Right lobe of liver (tissue), 6 donors: ENCODE measurements at regions not wholly inside any gene's neighbourhood (a gene's known extent, or its start where the extent isn't known, plus 50 kb on each side); places are given as distances from the start of the nearest gene placed in this dataset.

Source experiments
- ATAC-seq, 4 donors: fragments of 200-7000 bp; cut with Tn5 transposase; one replicate each; pipeline ENCODE4 v1.9.1; 2020; ENCODE audit warnings: mild to moderate bottlenecking in 4 of 4, moderate library complexity in 4 of 4
- DNase-seq, 3 donors: peaks; one replicate each; pipeline ENCODE4 v3.0.0-alpha.2; 2020
- H3K27ac ChIP-seq, 3 donors: fragments of 200-600 bp; one replicate each; pipeline ENCODE4 v1.8.0; 2022
- H3K27me3 ChIP-seq, 2 donors: fragments of 200-600 bp; one replicate each; pipeline ENCODE4 v1.8.0; 2022
- H3K36me3 ChIP-seq, 4 donors: fragments of 200-600 bp; sonication (generic) in 1 of 4; one replicate each; pipeline versions ENCODE4 v1.5.1 to v1.8.0; 2017 to 2022; ENCODE audit warnings: control low read depth in 1 of 4
- H3K4me1 ChIP-seq, 4 donors: fragments of 200-600 bp; sonication (generic) in 1 of 4; one replicate each; pipeline versions ENCODE4 v1.5.1 to v1.8.0; 2017 to 2022; ENCODE audit warnings: control low read depth in 1 of 4
- H3K4me3 ChIP-seq, 3 donors: fragments of 200-600 bp; one replicate each; pipeline ENCODE4 v1.8.0; 2022
- H3K9me3 ChIP-seq, 4 donors: fragments of 200-600 bp; sonication (generic) in 1 of 4; one replicate each; pipeline versions ENCODE4 v1.5.1 to v1.8.0; 2017 to 2022; ENCODE audit warnings: control low read depth in 1 of 4
- POLR2A ChIP-seq: fragments of 450-650 bp; IDR thresholded peaks from one replicate; pipeline ENCODE4 v1.6.1; 2017; ENCODE audit warnings: antibody characterized with exemption, mild to moderate bottlenecking
- WGBS: methylation state at CpG from one replicate; pipeline ENCODE4 v1.1.6; 2018; ENCODE audit warnings: low coverage, low lambda C conversion rate; ENCODE audit not compliant: insufficient coverage; ENCODE audit errors: missing lambda C conversion rate; 5-methylcytosine and 5-hydroxymethylcytosine counted together
- intact Hi-C, 2 donors: fragments of 100-400 bp; cut with DNase I; formaldehyde crosslinking; loops; one replicate each; pipeline versions ENCODE4 v1.11.2 to v1.14.1; 2022
- TF ChIP-seq, protein P1 (sequence below), 4 donors: fragments of 200-600 bp in 3 of 4; fragments of 450-650 bp in 1 of 4; IDR thresholded peaks; one replicate each; pipeline versions ENCODE4 v1.5.1 to v1.8.0; 2016 to 2022; ENCODE audit warnings: antibody characterized with exemption in 4 of 4, mild to moderate bottlenecking in 2 of 4
- donor health status: DM: no; HTN: yes; CAD: no.
- donor health status: DM: no; HTN: no; CAD: no.
- donor health status: DM: no; HTN: no; CAD: no.
- donor health status: DM: no; HTN: yes; CAD: no.
- donor health status: DM: no; HTN: yes; CAD: no.

DNA sequence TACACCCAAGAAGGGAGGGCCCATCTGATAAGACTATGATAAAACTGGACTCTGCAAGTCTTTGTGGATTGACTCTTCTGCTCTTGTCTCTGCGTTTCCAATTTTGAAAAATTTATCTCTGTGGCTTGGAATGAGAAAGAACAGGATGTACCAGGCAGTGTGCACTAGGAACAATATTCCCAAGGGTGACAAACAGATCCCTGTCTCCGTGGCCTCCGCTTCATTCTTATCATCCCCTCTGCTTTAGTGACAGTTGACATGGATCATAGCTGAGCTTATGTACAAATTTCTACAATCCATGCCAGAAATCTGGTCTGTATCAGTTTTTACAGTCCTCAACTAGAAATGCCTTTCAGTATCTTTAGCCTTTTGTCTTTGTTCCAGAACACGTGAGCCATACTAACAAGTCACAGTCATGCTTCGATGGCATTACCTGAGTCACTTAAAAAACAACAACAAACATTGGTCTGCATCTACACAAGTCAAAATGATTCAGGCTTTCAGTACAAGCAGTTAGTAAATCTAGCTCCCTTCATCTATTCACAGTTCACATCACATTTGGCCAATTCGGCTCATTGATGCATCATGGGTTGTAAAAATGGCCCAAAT is 393.6 kb upstream of the CELF2 start:
- Histone ChIP-seq H3K36me3 (no peaks in the 10 kb centered on the region), H3K4me1 (no peaks in the 10 kb centered on the region), H3K27ac (no peak overlapping the region), H3K9me3 (no peaks in the 10 kb centered on the region), H3K27me3 (no peaks in the 10 kb centered on the region), H3K4me3 (no peak overlapping the region)
- ATAC-seq: no peak
- 37% methylated on average over 6 of the region's 6 CpGs for WGBS
- TF ChIP-seq, protein P1, sequence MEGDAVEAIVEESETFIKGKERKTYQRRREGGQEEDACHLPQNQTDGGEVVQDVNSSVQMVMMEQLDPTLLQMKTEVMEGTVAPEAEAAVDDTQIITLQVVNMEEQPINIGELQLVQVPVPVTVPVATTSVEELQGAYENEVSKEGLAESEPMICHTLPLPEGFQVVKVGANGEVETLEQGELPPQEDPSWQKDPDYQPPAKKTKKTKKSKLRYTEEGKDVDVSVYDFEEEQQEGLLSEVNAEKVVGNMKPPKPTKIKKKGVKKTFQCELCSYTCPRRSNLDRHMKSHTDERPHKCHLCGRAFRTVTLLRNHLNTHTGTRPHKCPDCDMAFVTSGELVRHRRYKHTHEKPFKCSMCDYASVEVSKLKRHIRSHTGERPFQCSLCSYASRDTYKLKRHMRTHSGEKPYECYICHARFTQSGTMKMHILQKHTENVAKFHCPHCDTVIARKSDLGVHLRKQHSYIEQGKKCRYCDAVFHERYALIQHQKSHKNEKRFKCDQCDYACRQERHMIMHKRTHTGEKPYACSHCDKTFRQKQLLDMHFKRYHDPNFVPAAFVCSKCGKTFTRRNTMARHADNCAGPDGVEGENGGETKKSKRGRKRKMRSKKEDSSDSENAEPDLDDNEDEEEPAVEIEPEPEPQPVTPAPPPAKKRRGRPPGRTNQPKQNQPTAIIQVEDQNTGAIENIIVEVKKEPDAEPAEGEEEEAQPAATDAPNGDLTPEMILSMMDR (IDR thresholded peaks at IDR 0.05): no peak
- TF ChIP-seq POLR2A: no peak
- intact Hi-C loops: no loop called here
- no peak for DNase-seq

DNA sequence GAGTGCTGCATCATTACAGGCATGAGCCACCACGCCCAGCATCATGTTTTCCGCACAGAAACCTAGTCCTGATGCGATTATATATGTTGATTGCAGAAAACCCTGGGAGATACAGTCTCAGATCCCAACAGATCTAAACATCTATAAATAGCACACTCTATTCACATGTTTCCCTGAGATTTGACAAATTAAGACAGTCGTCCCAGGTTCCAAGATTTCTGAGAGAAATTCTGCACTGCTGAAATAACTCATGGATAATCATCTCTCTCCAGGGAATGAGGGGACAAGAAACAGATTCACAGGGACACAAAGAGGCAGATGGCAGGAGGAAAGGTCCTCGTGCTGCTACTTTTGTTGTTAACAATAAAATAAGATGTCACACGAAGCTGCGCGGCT is 393.1 kb upstream of the CELF2 start:
- 69% methylated on average over 8 of the region's 8 CpGs for WGBS
- DNase-seq (no peak), ATAC-seq (no peak)
- H3K27ac ChIP-seq: no peak overlapping the region
- no peaks in the 10 kb centered on the region for H3K36me3 ChIP-seq
- H3K4me1 ChIP-seq: no peaks in the 10 kb centered on the region
- no peak overlapping the region for H3K4me3 ChIP-seq
- intact Hi-C loops: no loop called here
- H3K9me3 ChIP-seq: no peaks in the 10 kb centered on the region
- TF ChIP-seq, protein P1 (IDR thresholded peaks at IDR 0.05): no peak
- TF ChIP-seq POLR2A: no peak
- H3K27me3 ChIP-seq: no peaks in the 10 kb centered on the region

DNA sequence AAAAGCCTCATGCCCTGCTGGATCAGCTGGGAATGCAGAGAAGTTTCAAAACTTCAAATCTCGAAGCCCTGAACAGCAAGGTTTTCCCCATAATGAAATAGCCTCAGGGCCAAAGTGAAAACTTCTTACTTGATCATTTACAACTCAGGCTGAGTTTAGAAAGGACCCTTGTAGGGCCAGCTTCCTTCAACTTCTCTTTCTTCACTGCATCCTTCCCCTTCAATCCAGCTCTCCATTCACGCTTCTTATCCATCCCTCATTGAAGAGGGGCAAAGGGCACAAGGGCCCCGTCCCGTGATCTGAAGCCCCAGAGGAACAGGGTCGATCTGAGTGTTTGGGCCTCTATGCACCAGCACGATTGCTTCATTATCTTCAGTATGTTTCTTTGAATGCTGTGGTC is 392.2 kb upstream of the CELF2 start:
- ATAC-seq (no peak), DNase-seq (no peak)
- intact Hi-C loops: no loop called here
- H3K4me1 ChIP-seq: no peaks in the 10 kb centered on the region
- WGBS: 37% methylated on average over 6 of the region's 6 CpGs
- H3K27me3 ChIP-seq: no peaks in the 10 kb centered on the region
- H3K4me3 ChIP-seq: no peak overlapping the region
- TF ChIP-seq, protein P1 (IDR thresholded peaks at IDR 0.05): no peak
- no peak for TF ChIP-seq POLR2A
- H3K36me3 ChIP-seq: no peaks in the 10 kb centered on the region
- H3K27ac ChIP-seq: no peak overlapping the region
- H3K9me3 ChIP-seq: no peaks in the 10 kb centered on the region

DNA sequence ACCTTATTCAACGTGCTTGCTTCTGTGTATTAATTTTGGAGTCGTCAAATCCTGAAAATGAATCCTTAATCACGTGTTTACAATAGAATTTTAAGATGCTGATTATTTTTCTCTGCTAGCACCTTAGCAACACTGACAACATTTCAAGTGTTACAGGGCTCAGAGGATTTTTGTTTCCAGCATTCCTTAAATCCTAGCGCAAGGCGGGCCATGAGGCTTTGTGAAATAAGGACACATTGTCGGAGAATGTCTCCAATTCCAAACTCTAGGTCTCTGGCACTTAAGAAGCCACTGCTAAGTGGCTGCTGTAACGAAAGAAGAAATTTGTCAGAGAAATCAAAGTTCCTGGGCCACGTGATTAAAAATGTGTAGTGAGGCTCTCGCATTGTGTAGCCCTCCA is 390.9 kb upstream of the CELF2 start:
- Histone ChIP-seq H3K36me3 (no peaks in the 10 kb centered on the region), H3K4me1 (no peaks in the 10 kb centered on the region), H3K9me3 (no peaks in the 10 kb centered on the region), H3K27ac (no peak overlapping the region), H3K27me3 (no peaks in the 10 kb centered on the region), H3K4me3 (no peak overlapping the region)
- 67% methylated on average over 9 of the region's 9 CpGs for WGBS
- no peak for ATAC-seq
- intact Hi-C loops: no loop called here
- no peak for DNase-seq
- no peak for TF ChIP-seq POLR2A
- TF ChIP-seq, protein P1 (IDR thresholded peaks at IDR 0.05): no peak

DNA sequence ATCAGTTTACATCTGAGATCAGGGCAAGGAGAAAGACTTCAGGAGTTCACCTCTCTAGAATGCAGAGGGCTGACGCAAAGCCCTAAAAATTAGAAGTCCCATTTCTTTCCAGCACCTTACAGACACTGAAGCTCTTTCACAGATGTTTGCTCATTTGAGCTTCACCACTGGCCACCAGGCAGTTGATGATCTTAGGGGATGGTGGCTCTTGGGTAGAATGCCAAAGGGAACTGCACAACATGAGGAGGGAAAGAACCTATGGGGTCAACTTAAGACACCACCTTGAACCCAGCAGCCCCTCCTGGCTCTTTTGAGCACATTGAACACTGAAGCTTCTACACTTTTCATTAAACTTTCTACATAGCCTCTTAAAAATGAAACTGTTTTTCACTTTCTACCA is 390.3 kb upstream of the CELF2 start:
- Histone ChIP-seq H3K4me3 (no peak overlapping the region), H3K27ac (no peak overlapping the region), H3K9me3 (no peaks in the 10 kb centered on the region), H3K4me1 (no peaks in the 10 kb centered on the region), H3K27me3 (no peaks in the 10 kb centered on the region), H3K36me3 (no peaks in the 10 kb centered on the region)
- WGBS: 80% methylated on average over 1 of the region's 1 CpG
- intact Hi-C loops: no loop called here
- DNase-seq (no peak), ATAC-seq (no peak)
- TF ChIP-seq, protein P1 (IDR thresholded peaks at IDR 0.05): no peak
- TF ChIP-seq POLR2A: no peak
